Muscle of back (tissue), 3 donors: ENCODE measurements at regions not wholly inside any gene's neighbourhood (a gene's known extent, or its start where the extent isn't known, plus 50 kb on each side); places are given as distances from the start of the nearest gene placed in this dataset.

Experiments used
- DNase-seq, 3 donors: peaks; one replicate each; pipeline versions ENCODE4 v3.0.0 to v3.0.0-alpha.2; 2013

DNA sequence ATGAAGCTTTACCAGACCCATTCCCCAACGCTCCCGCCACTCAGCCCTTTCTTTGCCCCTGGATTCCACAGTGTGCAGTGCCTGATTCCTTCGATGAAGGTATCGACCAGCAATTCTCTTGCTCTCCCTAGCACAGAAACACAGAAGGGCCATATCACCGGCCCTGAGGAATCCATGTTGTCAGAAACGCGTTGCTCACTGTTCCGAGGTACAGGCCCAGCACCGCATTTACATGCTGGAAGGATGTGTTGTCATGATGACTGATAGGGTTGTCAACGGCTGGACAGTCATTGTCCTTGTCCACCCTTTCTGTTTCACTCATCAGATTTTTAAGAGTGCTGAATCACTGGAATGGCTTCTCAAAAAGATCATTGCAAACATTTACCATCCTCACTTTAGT is 57.2 kb upstream of the GPR6 start:
- no peak for DNase-seq

DNA sequence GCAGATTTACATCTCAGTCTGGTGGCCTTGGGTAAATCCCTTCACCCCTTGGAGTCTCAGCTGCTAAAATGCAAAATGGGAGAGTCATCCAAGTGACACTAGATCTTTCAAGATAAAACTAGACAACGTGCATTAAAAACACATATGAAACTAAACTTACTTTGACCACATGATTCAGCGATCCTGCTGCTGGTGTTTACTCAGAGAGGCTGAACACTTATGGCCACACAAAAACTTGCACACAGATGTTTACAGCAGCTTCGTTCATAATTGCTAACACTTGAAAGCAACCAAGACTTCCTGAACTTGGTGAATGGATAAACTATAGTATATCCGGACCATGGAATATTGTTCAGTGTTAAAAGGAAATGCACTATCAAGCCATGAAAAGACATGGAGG is 55.3 kb upstream of the GPR6 start:
- DNase-seq, result no peak

DNA sequence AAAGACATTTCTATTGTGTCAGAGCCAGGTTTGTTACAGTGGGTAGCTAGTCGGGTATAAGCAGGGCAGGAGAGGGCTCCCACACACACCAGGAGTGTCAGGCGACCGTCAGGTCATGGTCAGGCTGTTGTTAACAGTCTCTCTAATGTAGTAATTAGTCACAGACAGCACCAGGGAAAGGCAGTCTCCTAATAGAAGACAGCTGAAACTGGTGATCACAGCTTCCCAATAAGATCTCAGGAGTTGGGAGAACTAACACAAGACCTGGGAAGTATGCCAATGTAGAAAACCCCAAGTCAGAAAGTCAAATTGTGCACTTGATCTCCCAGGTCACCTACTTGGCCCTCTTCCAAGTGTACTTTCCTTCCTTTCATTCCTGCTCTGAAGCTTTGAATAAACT is 53.0 kb upstream of the GPR6 start:
- DNase-seq, result no peak

DNA sequence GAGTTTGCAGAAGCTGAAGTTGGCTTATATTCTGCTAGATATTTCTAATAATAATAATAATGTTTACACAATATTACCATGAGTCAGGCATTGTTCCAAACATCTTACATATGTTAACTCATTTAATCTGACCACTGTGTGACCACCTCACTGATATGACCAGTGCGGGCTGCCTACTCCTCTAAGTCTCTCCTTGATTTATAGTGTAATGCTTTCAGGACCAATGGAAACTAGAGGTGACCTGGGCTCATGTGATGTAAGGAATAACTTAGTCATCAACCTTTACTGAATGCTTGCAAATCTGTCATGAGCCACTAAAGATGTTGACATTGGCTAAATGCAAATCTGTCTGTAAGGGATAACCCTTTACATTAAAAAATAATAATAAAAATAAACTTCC is 51.1 kb upstream of the GPR6 start:
- no peak for DNase-seq
